ENCODE measurements at regions not wholly inside any gene's neighbourhood (a gene's known extent, or its start where the extent isn't known, plus 50 kb on each side); places are given as distances from the start of the nearest gene placed in this dataset.

DNA sequence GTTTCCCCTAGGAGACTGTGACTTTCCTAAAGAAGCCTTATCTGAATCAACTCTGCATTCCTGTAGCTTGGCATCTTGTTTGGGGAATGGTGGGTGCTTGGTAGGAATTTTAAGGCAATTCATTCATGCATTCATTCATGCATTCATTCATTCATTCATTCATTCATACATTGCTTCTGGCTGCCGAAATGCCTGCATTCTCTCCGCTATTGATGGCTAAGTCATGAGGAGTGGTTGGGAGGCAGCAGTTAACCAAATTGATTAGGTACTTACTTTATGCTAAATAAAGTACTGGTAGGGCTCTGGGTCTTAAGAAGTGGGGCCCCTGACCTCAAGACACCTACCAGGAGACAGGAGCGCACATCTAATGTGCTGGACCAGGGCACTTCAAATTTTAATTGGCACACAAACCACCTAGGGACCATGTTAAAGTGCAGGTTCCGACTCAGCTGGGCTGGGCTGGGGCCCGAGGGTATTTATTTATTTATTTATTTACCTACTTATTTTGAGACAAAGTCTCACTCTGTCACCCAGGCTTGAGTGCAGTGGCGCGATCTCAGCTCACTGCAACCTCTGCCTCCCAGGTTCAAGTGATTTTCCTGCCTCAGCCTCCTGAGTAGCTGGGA lies 127.6 kb downstream of the ANKRD60 start:
- H3K36me3 ChIP-seq (ENCODE audit: control insufficient read depth, insufficient read depth, low read length) = no peaks in the 10 kb centered on the region
- no peak for ATAC-seq
- DNase-seq = no peak
- intact Hi-C loops (cut with micrococcal nuclease) = no loop called here
- no peak overlapping the region for H3K27ac ChIP-seq (ENCODE audit: low read length)
- 95% methylated on average over 5 of the region's 7 CpGs for WGBS (ENCODE audit: insufficient coverage)
- H3K27ac Mint-ChIP-seq = no peak overlapping the region
- no peaks in the 10 kb centered on the region for H3K36me3 Mint-ChIP-seq
- no peak overlapping the region for H3K4me3 Mint-ChIP-seq
- no peak overlapping the region for H3K4me3 ChIP-seq (ENCODE audit: low read length)
- TF ChIP-seq, protein P1, sequence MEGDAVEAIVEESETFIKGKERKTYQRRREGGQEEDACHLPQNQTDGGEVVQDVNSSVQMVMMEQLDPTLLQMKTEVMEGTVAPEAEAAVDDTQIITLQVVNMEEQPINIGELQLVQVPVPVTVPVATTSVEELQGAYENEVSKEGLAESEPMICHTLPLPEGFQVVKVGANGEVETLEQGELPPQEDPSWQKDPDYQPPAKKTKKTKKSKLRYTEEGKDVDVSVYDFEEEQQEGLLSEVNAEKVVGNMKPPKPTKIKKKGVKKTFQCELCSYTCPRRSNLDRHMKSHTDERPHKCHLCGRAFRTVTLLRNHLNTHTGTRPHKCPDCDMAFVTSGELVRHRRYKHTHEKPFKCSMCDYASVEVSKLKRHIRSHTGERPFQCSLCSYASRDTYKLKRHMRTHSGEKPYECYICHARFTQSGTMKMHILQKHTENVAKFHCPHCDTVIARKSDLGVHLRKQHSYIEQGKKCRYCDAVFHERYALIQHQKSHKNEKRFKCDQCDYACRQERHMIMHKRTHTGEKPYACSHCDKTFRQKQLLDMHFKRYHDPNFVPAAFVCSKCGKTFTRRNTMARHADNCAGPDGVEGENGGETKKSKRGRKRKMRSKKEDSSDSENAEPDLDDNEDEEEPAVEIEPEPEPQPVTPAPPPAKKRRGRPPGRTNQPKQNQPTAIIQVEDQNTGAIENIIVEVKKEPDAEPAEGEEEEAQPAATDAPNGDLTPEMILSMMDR (IDR thresholded peaks at IDR 0.05) = no peak
- H3K4me1 ChIP-seq (ENCODE audit: control insufficient read depth, insufficient read depth, low read length) = no peaks in the 10 kb centered on the region
- H3K27me3 Mint-ChIP-seq (ENCODE audit: low read depth in 2 of 2) = peaks cover 7 to 13% of the 10 kb centered on the region in 2 donors
- no peaks in the 10 kb centered on the region for H3K9me3 Mint-ChIP-seq
- peaks cover 2% of the 10 kb centered on the region for H3K27me3 ChIP-seq (ENCODE audit: control insufficient read depth, insufficient read depth, low read length)
- H3K4me1 Mint-ChIP-seq = no peaks in the 10 kb centered on the region
- no peaks in the 10 kb centered on the region for H3K9me3 ChIP-seq (ENCODE audit: control insufficient read depth, insufficient read depth, low read length)

DNA sequence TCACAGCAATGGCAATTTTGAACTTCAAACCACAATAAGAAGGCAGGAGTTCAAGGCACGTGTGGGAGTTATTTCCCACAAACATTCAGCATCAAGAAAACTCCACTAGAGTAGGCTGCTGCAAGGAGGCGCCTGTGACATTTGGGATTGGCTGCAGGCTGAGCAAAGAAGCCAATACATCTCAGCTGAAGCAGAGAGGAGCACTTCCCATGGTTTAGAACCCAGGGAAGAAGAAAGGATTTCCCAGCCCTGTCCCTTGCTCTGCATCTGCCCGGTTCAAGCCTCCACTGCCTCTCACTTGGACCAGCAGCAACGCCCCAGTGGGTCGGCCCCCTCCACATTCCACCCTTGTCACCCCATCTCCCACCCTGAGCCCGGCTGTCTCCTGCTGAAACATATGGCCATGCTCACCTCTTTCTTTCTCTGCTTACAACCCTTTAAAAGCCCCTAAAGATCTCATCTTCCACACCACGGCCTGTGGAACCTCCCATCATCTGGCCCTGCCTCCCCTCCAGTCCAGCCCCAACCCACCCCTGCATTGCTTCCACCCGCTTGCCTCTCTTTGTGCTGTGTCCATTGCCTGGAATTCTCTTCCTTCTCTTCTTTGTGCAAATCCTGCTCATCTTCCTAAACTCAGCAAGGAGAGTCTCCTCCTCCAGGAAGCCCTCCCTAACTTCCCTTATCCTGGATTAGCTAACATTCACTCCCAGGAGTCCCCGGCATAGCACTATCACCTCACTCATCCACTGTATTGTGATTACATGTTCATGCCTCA lies 128.3 kb downstream of the ANKRD60 start:
- H3K27ac Mint-ChIP-seq = no peak overlapping the region
- ATAC-seq (no peak), DNase-seq (no peak)
- no peaks in the 10 kb centered on the region for H3K4me1 ChIP-seq (ENCODE audit: control insufficient read depth, insufficient read depth, low read length)
- H3K9me3 Mint-ChIP-seq = no peaks in the 10 kb centered on the region
- H3K36me3 Mint-ChIP-seq = no peaks in the 10 kb centered on the region
- no peaks in the 10 kb centered on the region for H3K36me3 ChIP-seq (ENCODE audit: control insufficient read depth, insufficient read depth, low read length)
- H3K4me3 ChIP-seq (ENCODE audit: low read length) = no peak overlapping the region
- H3K27me3 Mint-ChIP-seq (ENCODE audit: low read depth in 2 of 2) = peaks cover under 1 to 12% of the 10 kb centered on the region in 2 donors
- WGBS (ENCODE audit: insufficient coverage) = 78% methylated on average over 9 of the region's 9 CpGs
- H3K27me3 ChIP-seq (ENCODE audit: control insufficient read depth, insufficient read depth, low read length) = peaks cover 3% of the 10 kb centered on the region
- H3K27ac ChIP-seq (ENCODE audit: low read length) = no peak overlapping the region
- TF ChIP-seq, protein P1 (IDR thresholded peaks at IDR 0.05) = no peak
- no peaks in the 10 kb centered on the region for H3K9me3 ChIP-seq (ENCODE audit: control insufficient read depth, insufficient read depth, low read length)
- no peak overlapping the region for H3K4me3 Mint-ChIP-seq
- intact Hi-C loops (cut with micrococcal nuclease) = no loop called here
- no peaks in the 10 kb centered on the region for H3K4me1 Mint-ChIP-seq

DNA sequence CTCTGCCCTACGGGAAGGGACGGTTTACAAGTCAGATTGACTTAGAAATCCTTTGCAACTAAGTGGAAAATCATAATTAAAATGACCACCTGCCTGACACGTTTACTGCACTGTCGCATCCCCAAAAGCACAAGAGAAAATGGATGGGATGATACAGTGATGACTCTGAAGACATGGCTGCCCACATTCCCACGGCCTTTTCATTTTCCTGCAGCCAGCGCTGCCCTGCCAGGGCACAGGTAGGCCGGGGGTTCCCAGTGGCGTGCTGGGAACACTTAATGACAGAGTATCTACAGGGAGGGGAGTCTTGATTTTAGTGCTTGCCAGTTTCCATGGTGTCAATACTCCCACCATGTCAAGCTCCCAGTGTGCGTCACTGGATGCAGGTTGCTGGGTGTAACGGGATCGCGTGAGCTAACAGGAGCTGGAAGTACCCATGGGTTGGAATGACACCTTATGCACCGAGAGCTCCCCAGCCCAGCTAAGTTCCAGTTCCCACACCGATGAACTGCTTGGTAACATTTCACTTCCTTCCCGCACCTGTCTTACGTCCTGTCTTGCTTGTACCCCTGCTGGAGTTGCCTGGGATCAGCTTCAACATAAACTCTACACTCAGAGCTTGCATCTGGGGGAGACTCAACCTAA lies 129.0 kb downstream of the ANKRD60 start:
- H3K9me3 Mint-ChIP-seq = no peaks in the 10 kb centered on the region
- H3K27me3 Mint-ChIP-seq (ENCODE audit: low read depth in 2 of 2) = peaks cover 0 to 12% of the 10 kb centered on the region in 2 donors
- ATAC-seq (no peak), DNase-seq (no peak)
- no peaks in the 10 kb centered on the region for H3K9me3 ChIP-seq (ENCODE audit: control insufficient read depth, insufficient read depth, low read length)
- H3K36me3 Mint-ChIP-seq = no peaks in the 10 kb centered on the region
- no peak overlapping the region for H3K4me3 ChIP-seq (ENCODE audit: low read length)
- WGBS (ENCODE audit: insufficient coverage) = 92% methylated on average over 16 of the region's 16 CpGs
- TF ChIP-seq, protein P1 (IDR thresholded peaks at IDR 0.05) = no peak
- no peaks in the 10 kb centered on the region for H3K4me1 ChIP-seq (ENCODE audit: control insufficient read depth, insufficient read depth, low read length)
- H3K27ac Mint-ChIP-seq = no peak overlapping the region
- H3K36me3 ChIP-seq (ENCODE audit: control insufficient read depth, insufficient read depth, low read length) = no peaks in the 10 kb centered on the region
- no peak overlapping the region for H3K4me3 Mint-ChIP-seq
- intact Hi-C loops (cut with micrococcal nuclease) = no loop called here
- H3K27me3 ChIP-seq (ENCODE audit: control insufficient read depth, insufficient read depth, low read length) = peaks cover 3% of the 10 kb centered on the region
- no peak overlapping the region for H3K27ac ChIP-seq (ENCODE audit: low read length)
- no peaks in the 10 kb centered on the region for H3K4me1 Mint-ChIP-seq

Data from natural killer cell (primary cell).